ENCODE measurements at regions not wholly inside any gene's neighbourhood (a gene's known extent, or its start where the extent isn't known, plus 50 kb on each side); places are given as distances from the start of the nearest gene placed in this dataset.

DNA sequence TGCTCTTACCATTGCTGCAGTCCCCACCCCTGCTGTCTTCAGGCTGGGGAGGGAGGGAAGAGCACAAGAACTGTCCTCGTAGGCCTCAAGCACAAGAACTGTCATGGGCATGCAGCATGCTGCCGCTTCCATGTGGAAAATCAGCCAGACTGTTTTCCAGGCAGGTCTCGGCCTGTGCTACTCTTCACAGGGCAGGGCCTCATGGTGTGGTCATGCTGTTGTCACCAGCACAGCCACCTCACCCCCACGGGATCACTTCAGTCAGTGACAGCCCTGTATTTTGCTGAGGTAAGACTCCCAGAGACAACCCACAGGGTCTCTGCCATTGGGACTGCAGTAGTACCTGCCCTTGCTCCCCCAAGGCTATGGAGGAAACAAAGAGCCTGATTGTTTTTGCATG, 205.3 kb downstream of the NAP1L3 start:
- TF ChIP-seq, protein P1, sequence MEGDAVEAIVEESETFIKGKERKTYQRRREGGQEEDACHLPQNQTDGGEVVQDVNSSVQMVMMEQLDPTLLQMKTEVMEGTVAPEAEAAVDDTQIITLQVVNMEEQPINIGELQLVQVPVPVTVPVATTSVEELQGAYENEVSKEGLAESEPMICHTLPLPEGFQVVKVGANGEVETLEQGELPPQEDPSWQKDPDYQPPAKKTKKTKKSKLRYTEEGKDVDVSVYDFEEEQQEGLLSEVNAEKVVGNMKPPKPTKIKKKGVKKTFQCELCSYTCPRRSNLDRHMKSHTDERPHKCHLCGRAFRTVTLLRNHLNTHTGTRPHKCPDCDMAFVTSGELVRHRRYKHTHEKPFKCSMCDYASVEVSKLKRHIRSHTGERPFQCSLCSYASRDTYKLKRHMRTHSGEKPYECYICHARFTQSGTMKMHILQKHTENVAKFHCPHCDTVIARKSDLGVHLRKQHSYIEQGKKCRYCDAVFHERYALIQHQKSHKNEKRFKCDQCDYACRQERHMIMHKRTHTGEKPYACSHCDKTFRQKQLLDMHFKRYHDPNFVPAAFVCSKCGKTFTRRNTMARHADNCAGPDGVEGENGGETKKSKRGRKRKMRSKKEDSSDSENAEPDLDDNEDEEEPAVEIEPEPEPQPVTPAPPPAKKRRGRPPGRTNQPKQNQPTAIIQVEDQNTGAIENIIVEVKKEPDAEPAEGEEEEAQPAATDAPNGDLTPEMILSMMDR (IDR thresholded peaks at IDR 0.05): no peak
- TF ChIP-seq POLR2AphosphoS5 (IDR thresholded peaks at IDR 0.05): no peak
- TF ChIP-seq POLR2A (IDR thresholded peaks at IDR 0.05; ENCODE audit: low read depth): no peak
